HEK293 (cell line): ENCODE measurements at regions not wholly inside any gene's neighbourhood (a gene's known extent, or its start where the extent isn't known, plus 50 kb on each side); places are given as distances from the start of the nearest gene placed in this dataset.

Experiments used
- CTCF ChIA-PET: fragments of 350-600 bp; formaldehyde crosslinking; extraction: SDS; loops from one replicate; lab custom pipeline; 2021; ENCODE audit warnings: antibody characterized with exemption; lab: Yijun Ruan, JAX
- POLR2A ChIA-PET: fragments of 300-600 bp; formaldehyde crosslinking; extraction: SDS; loops from one replicate; lab custom pipeline; 2020; ENCODE audit warnings: antibody characterized with exemption, inconsistent platforms; lab: Yijun Ruan, JAX
- H3K27ac ChIP-seq: fragments of 200-500 bp; sonication (Bioruptor generic); 2 replicates; pipeline ENCODE4 v1.5.1; 2014; ENCODE audit warnings: low read depth, low read length, control low read depth, inconsistent platforms; ENCODE audit errors: extremely low read depth
- H3K36me3 ChIP-seq, 2 experiments: fragments of 200-500 bp in 1 of 2; sonication (Bioruptor generic) in 1 of 2; 1 replicate in 1 of 2; 2 replicates in 1 of 2; pipeline ENCODE4 v1.5.1; 2014 to 2017; ENCODE audit warnings: inconsistent platforms in 2 of 2, low read length in 2 of 2; ENCODE audit not compliant: control insufficient read depth in 2 of 2, insufficient read depth in 1 of 2
- H3K4me1 ChIP-seq: fragments of 200-500 bp; sonication (Bioruptor generic); 2 replicates; pipeline ENCODE4 v1.5.1; 2014; ENCODE audit warnings: mild to moderate bottlenecking, low read length, inconsistent platforms; ENCODE audit not compliant: control insufficient read depth, insufficient read depth
- H3K4me3 ChIP-seq: 2 replicates; pipeline ENCODE4 v1.5.1; 2011; ENCODE audit warnings: low read depth, mild to moderate bottlenecking, control low read depth, low read length, moderate library complexity
- H3K9me3 ChIP-seq: fragments of 200-500 bp; sonication (Bioruptor generic); 2 replicates; pipeline ENCODE4 v1.5.1; 2014; ENCODE audit warnings: low read depth, low read length, inconsistent platforms; ENCODE audit not compliant: control insufficient read depth, insufficient read depth
- HOXA7 ChIP-seq: sonication (generic); formaldehyde crosslinking; IDR thresholded peaks from 2 replicates; pipeline ENCODE4 v1.8.1; 2022; ENCODE audit warnings: missing genetic modification reagents, borderline replicate concordance
- OVOL3 ChIP-seq: fragments of 450-650 bp; formaldehyde crosslinking; IDR thresholded peaks from 2 replicates; pipeline ENCODE4 v1.5.1; 2016; ENCODE audit warnings: missing biosample characterization, missing genetic modification characterization
- REPIN1 ChIP-seq: fragments of 450-650 bp; formaldehyde crosslinking; IDR thresholded peaks from 2 replicates; pipeline ENCODE4 v1.5.1; 2017; ENCODE audit warnings: missing biosample characterization, missing genetic modification characterization, low read depth
- SCRT2 ChIP-seq: fragments of 450-650 bp; formaldehyde crosslinking; IDR thresholded peaks from 2 replicates; pipeline ENCODE4 v1.5.1; 2016; ENCODE audit warnings: missing biosample characterization, missing genetic modification characterization
- SP2 ChIP-seq: fragments of 450-650 bp; formaldehyde crosslinking; IDR thresholded peaks from 2 replicates; pipeline ENCODE4 v1.5.1; 2016; ENCODE audit warnings: missing biosample characterization, missing genetic modification characterization
- ZFHX2 ChIP-seq: fragments of 450-650 bp; formaldehyde crosslinking; conservative IDR thresholded peaks from 2 replicates; pipeline ENCODE4 v1.5.1; 2016; ENCODE audit warnings: missing biosample characterization, missing genetic modification characterization
- ZIC2 ChIP-seq: fragments of 450-650 bp; formaldehyde crosslinking; IDR thresholded peaks from 2 replicates; pipeline ENCODE4 v1.5.1; 2016; ENCODE audit warnings: missing biosample characterization, missing genetic modification characterization
- ZNF133 ChIP-seq: fragments of 450-650 bp; formaldehyde crosslinking; IDR thresholded peaks from 2 replicates; pipeline ENCODE4 v1.5.1; 2016; ENCODE audit warnings: missing biosample characterization, missing genetic modification characterization
- ZNF138 ChIP-seq: fragments of 450-650 bp; formaldehyde crosslinking; IDR thresholded peaks from 2 replicates; pipeline ENCODE4 v1.5.1; 2016; ENCODE audit warnings: missing biosample characterization, missing genetic modification characterization, borderline replicate concordance
- ZNF16 ChIP-seq: fragments of 450-650 bp; formaldehyde crosslinking; IDR thresholded peaks from 2 replicates; pipeline ENCODE4 v1.5.1; 2016; ENCODE audit warnings: low read depth, missing biosample characterization, missing genetic modification characterization
- ZNF169 ChIP-seq: fragments of 450-650 bp; formaldehyde crosslinking; IDR thresholded peaks from 2 replicates; pipeline ENCODE4 v1.5.1; 2016; ENCODE audit warnings: missing biosample characterization, missing genetic modification characterization
- ZNF24 ChIP-seq: fragments of 450-650 bp; formaldehyde crosslinking; IDR thresholded peaks from 2 replicates; pipeline ENCODE4 v1.5.1; 2016; ENCODE audit warnings: missing biosample characterization, missing genetic modification characterization
- ZNF248 ChIP-seq: fragments of 450-650 bp; formaldehyde crosslinking; IDR thresholded peaks from 2 replicates; pipeline ENCODE4 v1.5.1; 2017; ENCODE audit warnings: missing biosample characterization, missing genetic modification characterization
- ZNF266 ChIP-seq: fragments of 450-650 bp; formaldehyde crosslinking; IDR thresholded peaks from 2 replicates; pipeline ENCODE4 v1.5.1; 2016; ENCODE audit warnings: missing biosample characterization, missing genetic modification characterization, low read depth
- ZNF37A ChIP-seq: fragments of 450-650 bp; IDR thresholded peaks from 2 replicates; pipeline ENCODE4 v1.5.1; 2018; ENCODE audit warnings: missing biosample characterization, missing genetic modification characterization
- ZNF473 ChIP-seq: fragments of 450-650 bp; formaldehyde crosslinking; IDR thresholded peaks from 2 replicates; pipeline ENCODE4 v1.5.1; 2017; ENCODE audit warnings: missing biosample characterization, missing genetic modification characterization
- ZNF501 ChIP-seq: fragments of 450-650 bp; formaldehyde crosslinking; IDR thresholded peaks from 2 replicates; pipeline ENCODE4 v1.5.1; 2016; ENCODE audit warnings: missing biosample characterization, missing genetic modification characterization
- ZNF544 ChIP-seq: fragments of 450-650 bp; formaldehyde crosslinking; IDR thresholded peaks from 2 replicates; pipeline ENCODE4 v1.5.0; 2017; ENCODE audit warnings: missing biosample characterization, missing genetic modification characterization
- ZNF548 ChIP-seq: fragments of 450-650 bp; formaldehyde crosslinking; IDR thresholded peaks from 2 replicates; pipeline ENCODE4 v1.5.1; 2016; ENCODE audit warnings: missing biosample characterization, missing genetic modification characterization
- ZNF549 ChIP-seq: fragments of 450-650 bp; IDR thresholded peaks from 2 replicates; pipeline ENCODE4 v1.5.1; 2018; ENCODE audit warnings: missing biosample characterization, missing genetic modification characterization, mild to moderate bottlenecking, inconsistent platforms, moderate library complexity
- ZNF555 ChIP-seq: fragments of 450-650 bp; formaldehyde crosslinking; conservative IDR thresholded peaks from 2 replicates; pipeline ENCODE4 v1.5.1; 2017; ENCODE audit warnings: missing biosample characterization, mild to moderate bottlenecking, missing genetic modification characterization, inconsistent platforms
- ZNF596 ChIP-seq: fragments of 450-650 bp; IDR thresholded peaks from 2 replicates; pipeline ENCODE4 v1.5.0; 2018; ENCODE audit warnings: missing biosample characterization, mild to moderate bottlenecking, missing genetic modification characterization, moderate library complexity
- ZNF610 ChIP-seq: fragments of 450-650 bp; formaldehyde crosslinking; IDR thresholded peaks from 2 replicates; pipeline ENCODE4 v1.5.1; 2016; ENCODE audit warnings: missing biosample characterization, missing genetic modification characterization, borderline replicate concordance
- ZNF768 ChIP-seq: fragments of 450-650 bp; formaldehyde crosslinking; IDR thresholded peaks from 2 replicates; pipeline ENCODE4 v1.5.1; 2018; ENCODE audit warnings: missing biosample characterization, mild to moderate bottlenecking, missing genetic modification characterization
- ZNF837 ChIP-seq: fragments of 450-650 bp; formaldehyde crosslinking; IDR thresholded peaks from 2 replicates; pipeline ENCODE4 v1.5.1; 2016; ENCODE audit warnings: missing biosample characterization, missing genetic modification characterization
- ZSCAN16 ChIP-seq: fragments of 450-650 bp; formaldehyde crosslinking; IDR thresholded peaks from 2 replicates; pipeline ENCODE4 v1.5.1; 2016; ENCODE audit warnings: missing biosample characterization, missing genetic modification characterization
- TF ChIP-seq, protein P1 (sequence below): fragments of 450-650 bp; IDR thresholded peaks from 2 replicates; pipeline ENCODE4 v1.5.1; 2018; ENCODE audit warnings: missing biosample characterization, mild to moderate bottlenecking, missing genetic modification characterization
- TF ChIP-seq, protein P2 (sequence below): fragments of 450-650 bp; formaldehyde crosslinking; conservative IDR thresholded peaks from 2 replicates; pipeline ENCODE4 v1.5.1; 2016; ENCODE audit warnings: low read depth, missing biosample characterization, missing genetic modification characterization
- TF ChIP-seq, protein P3 (sequence below): fragments of 450-650 bp; formaldehyde crosslinking; IDR thresholded peaks from 2 replicates; pipeline ENCODE4 v1.5.1; 2016; ENCODE audit warnings: missing biosample characterization, missing genetic modification characterization
- TF ChIP-seq, protein P4 (sequence below): fragments of 450-650 bp; formaldehyde crosslinking; IDR thresholded peaks from 2 replicates; pipeline ENCODE4 v1.5.1; 2017; ENCODE audit warnings: missing biosample characterization, missing genetic modification characterization

DNA sequence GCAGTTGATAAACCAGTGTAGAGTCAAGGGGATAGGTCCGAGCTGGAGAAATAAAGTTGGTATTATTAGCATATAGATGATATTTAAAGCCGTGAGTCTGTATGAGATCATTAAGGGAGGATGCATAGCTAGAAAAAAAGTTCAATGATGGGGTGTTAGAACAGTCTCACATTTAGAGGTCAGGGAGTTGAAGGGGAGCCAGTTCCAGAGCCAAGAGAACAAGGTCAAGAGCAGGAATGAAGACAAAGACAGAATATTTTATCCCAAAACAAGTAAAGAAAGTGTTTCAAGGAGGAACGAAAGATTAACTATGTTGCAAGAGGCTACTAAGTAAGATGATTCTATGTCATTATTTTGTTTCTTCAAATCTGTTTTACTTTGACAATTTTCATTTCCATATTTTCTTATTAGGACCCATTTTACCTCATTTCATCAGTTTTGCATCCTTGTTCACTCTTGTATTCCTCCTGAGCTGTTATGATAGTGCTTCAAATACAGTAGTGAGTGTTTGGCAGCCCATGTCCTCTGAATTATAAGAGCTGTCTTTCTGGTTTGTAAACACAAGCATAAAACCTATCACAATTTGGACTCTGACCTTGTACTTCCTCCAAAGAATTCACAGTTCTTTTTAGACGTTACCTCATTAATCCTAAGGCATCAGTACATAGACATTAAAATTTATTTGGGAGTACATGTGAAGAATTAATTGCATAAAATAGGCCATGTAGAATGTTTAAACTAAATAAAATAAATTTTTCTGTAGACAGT, 695.7 kb upstream of the NECTIN3 start:
- Histone ChIP-seq H3K36me3 (no peaks in the 10 kb centered on the region), H3K4me3 (no peak overlapping the region), H3K27ac (no peak overlapping the region), H3K9me3 (no peaks in the 10 kb centered on the region)
- POLR2A ChIA-PET, result no interaction called here
- TF ChIP-seq, protein P1, sequence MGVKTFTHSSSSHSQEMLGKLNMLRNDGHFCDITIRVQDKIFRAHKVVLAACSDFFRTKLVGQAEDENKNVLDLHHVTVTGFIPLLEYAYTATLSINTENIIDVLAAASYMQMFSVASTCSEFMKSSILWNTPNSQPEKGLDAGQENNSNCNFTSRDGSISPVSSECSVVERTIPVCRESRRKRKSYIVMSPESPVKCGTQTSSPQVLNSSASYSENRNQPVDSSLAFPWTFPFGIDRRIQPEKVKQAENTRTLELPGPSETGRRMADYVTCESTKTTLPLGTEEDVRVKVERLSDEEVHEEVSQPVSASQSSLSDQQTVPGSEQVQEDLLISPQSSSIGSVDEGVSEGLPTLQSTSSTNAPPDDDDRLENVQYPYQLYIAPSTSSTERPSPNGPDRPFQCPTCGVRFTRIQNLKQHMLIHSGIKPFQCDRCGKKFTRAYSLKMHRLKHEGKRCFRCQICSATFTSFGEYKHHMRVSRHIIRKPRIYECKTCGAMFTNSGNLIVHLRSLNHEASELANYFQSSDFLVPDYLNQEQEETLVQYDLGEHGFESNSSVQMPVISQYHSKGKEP (tag by site-specific recombination), result no peak
- TF ChIP-seq ZNF37A, result no peak
- TF ChIP-seq ZNF544 (tag by site-specific recombination), result no peak
- no peak for TF ChIP-seq ZNF24 (tag by site-specific recombination)
- TF ChIP-seq ZNF133 (tag by site-specific recombination), result no peak
- no peak for TF ChIP-seq HOXA7 (CRISPR knock-in tag)
- TF ChIP-seq ZNF473 (tag by site-specific recombination), result no peak
- no peak for TF ChIP-seq ZNF837
- TF ChIP-seq ZSCAN16, result no peak
- TF ChIP-seq ZNF501, result no peak
- no peak for TF ChIP-seq SP2 (tag by site-specific recombination)
- TF ChIP-seq, protein P2, sequence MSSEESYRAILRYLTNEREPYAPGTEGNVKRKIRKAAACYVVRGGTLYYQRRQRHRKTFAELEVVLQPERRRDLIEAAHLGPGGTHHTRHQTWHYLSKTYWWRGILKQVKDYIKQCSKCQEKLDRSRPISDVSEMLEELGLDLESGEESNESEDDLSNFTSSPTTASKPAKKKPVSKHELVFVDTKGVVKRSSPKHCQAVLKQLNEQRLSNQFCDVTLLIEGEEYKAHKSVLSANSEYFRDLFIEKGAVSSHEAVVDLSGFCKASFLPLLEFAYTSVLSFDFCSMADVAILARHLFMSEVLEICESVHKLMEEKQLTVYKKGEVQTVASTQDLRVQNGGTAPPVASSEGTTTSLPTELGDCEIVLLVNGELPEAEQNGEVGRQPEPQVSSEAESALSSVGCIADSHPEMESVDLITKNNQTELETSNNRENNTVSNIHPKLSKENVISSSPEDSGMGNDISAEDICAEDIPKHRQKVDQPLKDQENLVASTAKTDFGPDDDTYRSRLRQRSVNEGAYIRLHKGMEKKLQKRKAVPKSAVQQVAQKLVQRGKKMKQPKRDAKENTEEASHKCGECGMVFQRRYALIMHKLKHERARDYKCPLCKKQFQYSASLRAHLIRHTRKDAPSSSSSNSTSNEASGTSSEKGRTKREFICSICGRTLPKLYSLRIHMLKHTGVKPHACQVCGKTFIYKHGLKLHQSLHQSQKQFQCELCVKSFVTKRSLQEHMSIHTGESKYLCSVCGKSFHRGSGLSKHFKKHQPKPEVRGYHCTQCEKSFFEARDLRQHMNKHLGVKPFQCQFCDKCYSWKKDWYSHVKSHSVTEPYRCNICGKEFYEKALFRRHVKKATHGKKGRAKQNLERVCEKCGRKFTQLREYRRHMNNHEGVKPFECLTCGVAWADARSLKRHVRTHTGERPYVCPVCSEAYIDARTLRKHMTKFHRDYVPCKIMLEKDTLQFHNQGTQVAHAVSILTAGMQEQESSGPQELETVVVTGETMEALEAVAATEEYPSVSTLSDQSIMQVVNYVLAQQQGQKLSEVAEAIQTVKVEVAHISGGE (tag by site-specific recombination), result no peak
- no peak for TF ChIP-seq ZIC2
- no peak for TF ChIP-seq REPIN1 (tag by site-specific recombination)
- TF ChIP-seq, protein P3, sequence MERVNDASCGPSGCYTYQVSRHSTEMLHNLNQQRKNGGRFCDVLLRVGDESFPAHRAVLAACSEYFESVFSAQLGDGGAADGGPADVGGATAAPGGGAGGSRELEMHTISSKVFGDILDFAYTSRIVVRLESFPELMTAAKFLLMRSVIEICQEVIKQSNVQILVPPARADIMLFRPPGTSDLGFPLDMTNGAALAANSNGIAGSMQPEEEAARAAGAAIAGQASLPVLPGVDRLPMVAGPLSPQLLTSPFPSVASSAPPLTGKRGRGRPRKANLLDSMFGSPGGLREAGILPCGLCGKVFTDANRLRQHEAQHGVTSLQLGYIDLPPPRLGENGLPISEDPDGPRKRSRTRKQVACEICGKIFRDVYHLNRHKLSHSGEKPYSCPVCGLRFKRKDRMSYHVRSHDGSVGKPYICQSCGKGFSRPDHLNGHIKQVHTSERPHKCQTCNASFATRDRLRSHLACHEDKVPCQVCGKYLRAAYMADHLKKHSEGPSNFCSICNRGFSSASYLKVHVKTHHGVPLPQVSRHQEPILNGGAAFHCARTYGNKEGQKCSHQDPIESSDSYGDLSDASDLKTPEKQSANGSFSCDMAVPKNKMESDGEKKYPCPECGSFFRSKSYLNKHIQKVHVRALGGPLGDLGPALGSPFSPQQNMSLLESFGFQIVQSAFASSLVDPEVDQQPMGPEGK (tag by site-specific recombination), result no peak
- no peak for TF ChIP-seq ZNF248 (tag by site-specific recombination)
- TF ChIP-seq ZNF596, result no peak
- TF ChIP-seq ZNF610 (tag by site-specific recombination), result no peak
- no peak for TF ChIP-seq ZNF169 (tag by site-specific recombination)
- TF ChIP-seq, all 188 proteins: peak for 0
- no peaks in the 10 kb centered on the region for H3K4me1 ChIP-seq
- CTCF ChIA-PET, result interaction anchor here (0.6 kb wide), 1 partner anchor 52 kb away, joined by 3 read pairs; no protein-coding TSS in a partner anchor

DNA sequence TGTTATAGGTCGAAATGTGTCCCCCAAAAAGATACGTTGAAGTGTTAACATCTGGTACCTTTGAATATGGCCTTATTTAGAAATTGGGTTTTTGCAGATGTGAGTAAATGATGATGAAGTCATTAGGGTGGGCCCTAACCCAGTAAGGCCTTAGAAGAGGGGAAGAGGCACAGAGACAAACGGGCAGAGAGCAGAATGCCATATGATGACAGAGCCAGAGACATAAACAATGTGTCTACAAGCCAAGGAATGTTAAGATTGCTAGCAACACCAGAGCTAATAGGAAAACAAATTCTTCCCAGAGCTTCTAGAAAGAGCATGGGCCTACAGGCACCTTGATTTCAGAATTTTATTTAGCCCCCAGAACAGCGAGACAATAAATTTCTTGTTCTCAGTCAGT, 693.1 kb upstream of the NECTIN3 start:
- ChIA-PET CTCF (no interaction called here), POLR2A (no interaction called here)
- no peaks in the 10 kb centered on the region for H3K9me3 ChIP-seq
- H3K36me3 ChIP-seq, result no peaks in the 10 kb centered on the region
- H3K4me3 ChIP-seq, result no peak overlapping the region
- H3K4me1 ChIP-seq, result no peaks in the 10 kb centered on the region
- H3K27ac ChIP-seq, result no peak overlapping the region
- TF ChIP-seq ZFHX2 (no peak), ZNF555 (tag by site-specific recombination) (no peak), ZNF138 (tag by site-specific recombination) (no peak), ZNF16 (tag by site-specific recombination) (no peak), ZNF548 (tag by site-specific recombination) (no peak), ZNF768 (tag by site-specific recombination) (no peak), SCRT2 (tag by site-specific recombination) (no peak), OVOL3 (tag by site-specific recombination) (no peak), ZNF549 (no peak), ZNF266 (tag by site-specific recombination) (no peak)
- TF ChIP-seq, protein P4, sequence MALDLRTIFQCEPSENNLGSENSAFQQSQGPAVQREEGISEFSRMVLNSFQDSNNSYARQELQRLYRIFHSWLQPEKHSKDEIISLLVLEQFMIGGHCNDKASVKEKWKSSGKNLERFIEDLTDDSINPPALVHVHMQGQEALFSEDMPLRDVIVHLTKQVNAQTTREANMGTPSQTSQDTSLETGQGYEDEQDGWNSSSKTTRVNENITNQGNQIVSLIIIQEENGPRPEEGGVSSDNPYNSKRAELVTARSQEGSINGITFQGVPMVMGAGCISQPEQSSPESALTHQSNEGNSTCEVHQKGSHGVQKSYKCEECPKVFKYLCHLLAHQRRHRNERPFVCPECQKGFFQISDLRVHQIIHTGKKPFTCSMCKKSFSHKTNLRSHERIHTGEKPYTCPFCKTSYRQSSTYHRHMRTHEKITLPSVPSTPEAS (tag by site-specific recombination), result no peak
